K562 (cell line): ENCODE measurements at regions not wholly inside any gene's neighbourhood (a gene's known extent, or its start where the extent isn't known, plus 50 kb on each side); places are given as distances from the start of the nearest gene placed in this dataset.

ENCODE experiments used
- ATAC-seq: fragments of 200-7000 bp; cut with Tn5 transposase; 3 replicates; pipeline ENCODE4 v1.9.1; 2020; ENCODE audit warnings: moderate library complexity
- BruUV-seq: library from RNA; stranded (reverse); fragments of 400-500 nt; replicated peaks from 2 replicates; lab custom pipeline; 2021; lab: Mats Ljungman, UMichigan
- CTCF ChIA-PET: fragments of 300-600 bp; formaldehyde crosslinking; extraction: SDS; loops from one replicate; lab custom pipeline; 2021; ENCODE audit warnings: low intra/inter-chr PET ratio; lab: Yijun Ruan, JAX
- POLR2A ChIA-PET: fragments of 300-600, 350-650 bp; sonication (Branson Sonifier 250); formaldehyde crosslinking; extraction: SDS; loops from one replicate; lab custom pipeline; 2021; ENCODE audit warnings: antibody characterized with exemption, inconsistent platforms; lab: Yijun Ruan, JAX
- DNase-seq, 4 experiments: peaks; one replicate each; pipeline versions ENCODE4 v3.0.0 to v3.0.0-alpha.2; 2011 to 2018; ENCODE audit warnings: low spot score in 3 of 4, mixed read lengths in 3 of 4; ENCODE audit errors: extremely low read depth in 1 of 4
- FAIRE-seq: peaks from 2 replicates; lab custom pipeline; 2011; peaks lifted over from hg19 to GRCh38; lab: Jason Lieb, UNC
- H2AFZ ChIP-seq: 2 replicates; pipeline ENCODE4 v1.6.0; 2011; ENCODE audit warnings: low read depth, low read length, control low read depth, inconsistent platforms
- H3K27ac ChIP-seq: fragments of 200-600 bp; 3 replicates; pipeline ENCODE4 v1.8.0; 2011; ENCODE audit warnings: low read depth, mild to moderate bottlenecking, control low read depth, inconsistent platforms, low read length, moderate library complexity, mixed read lengths; ENCODE audit errors: extremely low read depth
- H3K27me3 ChIP-seq, 2 experiments: fragments of 300-600 bp in 1 of 2; 2 replicates in 1 of 2; 3 replicates in 1 of 2; pipeline versions ENCODE4 v1.6.0 to v1.8.0; 2011; ENCODE audit warnings: inconsistent platforms in 2 of 2, low read length in 2 of 2, mild to moderate bottlenecking in 1 of 2, mixed read lengths in 1 of 2, moderate library complexity in 1 of 2; ENCODE audit not compliant: control insufficient read depth in 2 of 2, insufficient read depth in 2 of 2
- H3K36me3 ChIP-seq: fragments of 300-600 bp; 3 replicates; pipeline ENCODE4 v1.8.0; 2011; ENCODE audit warnings: mild to moderate bottlenecking, low read length, inconsistent platforms; ENCODE audit not compliant: control insufficient read depth, insufficient read depth
- H3K4me1 ChIP-seq, 2 experiments: fragments of 200-600 bp in 1 of 2; replicated peaks in 1 of 2; 2 replicates in 1 of 2; 3 replicates in 1 of 2; pipeline versions ENCODE4 v1.5.1 to v1.8.0; 2011; ENCODE audit warnings: inconsistent platforms in 2 of 2, low read length in 2 of 2, mild to moderate bottlenecking in 1 of 2, mixed read lengths in 1 of 2, moderate library complexity in 1 of 2; ENCODE audit not compliant: control insufficient read depth in 2 of 2, insufficient read depth in 2 of 2
- H3K4me2 ChIP-seq: 2 replicates; pipeline ENCODE4 v1.6.1; 2011; ENCODE audit warnings: low read length, control low read depth, inconsistent platforms, mixed read lengths; ENCODE audit not compliant: insufficient read depth
- H3K4me3 ChIP-seq: fragments of 200-600 bp; sonication (generic), shearing (Covaris generic); 2 replicates; pipeline ENCODE4 v1.5.1; 2016; ENCODE audit warnings: control low read depth, inconsistent platforms
- H3K79me2 ChIP-seq: fragments of 200-600 bp; 3 replicates; pipeline ENCODE4 v1.8.0; 2011; ENCODE audit warnings: low read length, inconsistent platforms; ENCODE audit not compliant: control insufficient read depth, insufficient read depth
- H3K9ac ChIP-seq, 2 experiments: 2 replicates each; pipeline versions ENCODE4 v1.6.0 to v1.6.1; 2011; ENCODE audit warnings: low read depth in 2 of 2, low read length in 2 of 2, control low read depth in 1 of 2, inconsistent platforms in 1 of 2, mild to moderate bottlenecking in 1 of 2, mixed read lengths in 1 of 2; ENCODE audit not compliant: insufficient read depth in 1 of 2
- H3K9me1 ChIP-seq: one replicate; pipeline ENCODE4 v1.6.0; 2011; ENCODE audit warnings: inconsistent platforms, mild to moderate bottlenecking, low read length, moderate library complexity; ENCODE audit not compliant: control insufficient read depth, insufficient read depth
- H3K9me3 ChIP-seq: replicated peaks from 2 replicates; pipeline ENCODE4 v1.5.1; 2011; ENCODE audit warnings: low read depth, low read length, inconsistent platforms; ENCODE audit not compliant: control insufficient read depth, insufficient read depth
- H4K20me1 ChIP-seq: replicated peaks from 2 replicates; pipeline ENCODE4 v1.6.1; 2011; ENCODE audit warnings: low read length, inconsistent platforms, mixed read lengths; ENCODE audit not compliant: control insufficient read depth, insufficient read depth
- IRF9 ChIP-seq: fragments of 450-650 bp; IDR thresholded peaks from 2 replicates; pipeline ENCODE4 v1.6.1; 2016; ENCODE audit warnings: missing biosample characterization, missing genetic modification characterization
- ZNF695 ChIP-seq: fragments of 450-650 bp; formaldehyde crosslinking; IDR thresholded peaks from 2 replicates; pipeline ENCODE4 v1.4.0; 2020; ENCODE audit warnings: mild to moderate bottlenecking, moderate library complexity
- ZNF766 ChIP-seq: fragments of 200-800 bp; sonication (Bioruptor generic); conservative IDR thresholded peaks from 2 replicates; pipeline ENCODE4 v1.6.1; 2016; ENCODE audit warnings: missing genetic modification characterization, missing compliant biosample characterization
- WGBS: fragments of 100-300 bp; shearing (Covaris generic); methylation state at CpG from one replicate; pipeline ENCODE4 v1.1.6; 2016; ENCODE audit warnings: low coverage, mixed read lengths; ENCODE audit not compliant: insufficient coverage; ENCODE audit errors: missing lambda C conversion rate; 5-methylcytosine and 5-hydroxymethylcytosine counted together
- in situ Hi-C: fragments of 300-500 bp; cut with MboI; formaldehyde crosslinking; loops from 4 replicates; pipeline ENCODE4 v1.15.0; 2018; ENCODE audit warnings: inconsistent platforms, mixed read lengths
- intact Hi-C: fragments of 100-400 bp; cut with micrococcal nuclease; formaldehyde crosslinking; loops from 2 replicates; pipeline ENCODE4 v1.14.2; 2022

- H3K4me1 ChIP-seq = peaks cover 0 to 13% of the 10 kb centered on the region in 2 experiments; a peak in 3 of 5 replicates
- H3K9me1 ChIP-seq = no peaks in the 10 kb centered on the region
- no peaks in the 10 kb centered on the region for H3K79me2 ChIP-seq
- intact Hi-C loops (loop anchor here (10.0 kb wide), 1 partner anchor 200 kb away; no protein-coding TSS in a partner anchor), in situ Hi-C loops (no loop called here)
- TF ChIP-seq ZNF766 (CRISPR knock-in tag) (no peak), IRF9 (no peak)
- no peak overlapping the region for H3K4me3 ChIP-seq
- BruUV-seq = no TSS peak
- no peak for FAIRE-seq
- CTCF ChIA-PET = no interaction called here
- peak overlapping the region in 1 of 2 experiments; percentile 24; a peak in 1 of 4 replicates for H3K9ac ChIP-seq
- POLR2A ChIA-PET = interaction anchor here (0.6 to 2.0 kb wide), 4 partner anchors 9 to 24 kb away, joined by 3 to 7 read pairs (median 4); no protein-coding TSS in a partner anchor
- H3K9me3 ChIP-seq = no peaks in the 10 kb centered on the region
- no peak for DNase-seq
- 46% methylated on average over 5 of the region's 5 CpGs for WGBS
- H3K4me2 ChIP-seq = no peak overlapping the region
- H2AFZ ChIP-seq = peak overlapping the region; percentile 3; the same call in 1 of the 2 replicates
- ATAC-seq = no peak; the same call in 1 of the 3 replicates
- no peaks in the 10 kb centered on the region for H4K20me1 ChIP-seq
- no peaks in the 10 kb centered on the region for H3K27me3 ChIP-seq
- no peak overlapping the region for H3K27ac ChIP-seq
- H3K36me3 ChIP-seq = no peaks in the 10 kb centered on the region
Observed at GRCh38 chr1:116855191-116855619, 54.5 kb upstream of the PTGFRN start.

- no peaks in the 10 kb centered on the region for H4K20me1 ChIP-seq
- H3K79me2 ChIP-seq = no peaks in the 10 kb centered on the region
- no peaks in the 10 kb centered on the region for H3K9me1 ChIP-seq
- intact Hi-C loops (loop anchor here (10.0 kb wide), 1 partner anchor 199 kb away; no protein-coding TSS in a partner anchor), in situ Hi-C loops (no loop called here)
- no peak overlapping the region for H3K9ac ChIP-seq
- H3K4me2 ChIP-seq = no peak overlapping the region
- no peaks in the 10 kb centered on the region for H3K9me3 ChIP-seq
- ChIA-PET POLR2A (interaction anchor here (0.5 to 2.0 kb wide), 5 partner anchors 10 to 23 kb away, joined by 3 to 7 read pairs (median 3); no protein-coding TSS in a partner anchor), CTCF (no interaction called here)
- no peak overlapping the region for H3K27ac ChIP-seq
- no peaks in the 10 kb centered on the region for H3K36me3 ChIP-seq
- no TSS peak for BruUV-seq
- FAIRE-seq (no peak), ATAC-seq (no peak), DNase-seq (no peak)
- H3K27me3 ChIP-seq = no peaks in the 10 kb centered on the region
- H2AFZ ChIP-seq = peak overlapping the region; percentile 3; the same call in 1 of the 2 replicates
- no peak for TF ChIP-seq ZNF695 (CRISPR knock-in tag)
- H3K4me3 ChIP-seq = no peak overlapping the region
- peaks cover 0 to 13% of the 10 kb centered on the region in 2 experiments; a peak in 3 of 5 replicates for H3K4me1 ChIP-seq
- WGBS = 49% methylated on average over 3 of the region's 3 CpGs
Observed at GRCh38 chr1:116855773-116856201, 53.9 kb upstream of the PTGFRN start.
